Panc1 (cell line): ENCODE measurements at regions not wholly inside any gene's neighbourhood (a gene's known extent, or its start where the extent isn't known, plus 50 kb on each side); places are given as distances from the start of the nearest gene placed in this dataset.

Source experiments
- ATAC-seq: fragments of 200-7000 bp; cut with Tn5 transposase; 2 replicates; pipeline ENCODE4 v1.9.1; 2020; ENCODE audit warnings: mild to moderate bottlenecking, moderate library complexity
- BruUV-seq: library from RNA; stranded (reverse); fragments of 400-500 nt; replicated peaks from 2 replicates; lab custom pipeline; 2021; lab: Mats Ljungman, UMichigan
- CTCF ChIA-PET: fragments of 300-600 bp; sonication (Branson Sonifier 250); formaldehyde crosslinking; loops from one replicate; lab custom pipeline; 2022; ENCODE audit warnings: antibody characterized with exemption; lab: Charles Lee
- POLR2A ChIA-PET: fragments of 300-600 bp; sonication (Branson Sonifier 250); formaldehyde crosslinking; loops from one replicate; lab custom pipeline; 2022; ENCODE audit warnings: antibody characterized with exemption; lab: Charles Lee
- DNase-seq: peaks from one replicate; pipeline ENCODE4 v3.0.0-alpha.2; 2010; ENCODE audit warnings: low read depth, low spot score
- H3K27ac ChIP-seq: 2 replicates; pipeline ENCODE4 v1.5.1; 2011; ENCODE audit warnings: mild to moderate bottlenecking, low read length, inconsistent platforms
- H3K27me3 ChIP-seq: fragments of 200-500 bp; sonication (Bioruptor generic); 2 replicates; pipeline ENCODE4 v1.6.0; 2014; ENCODE audit warnings: low read length, inconsistent platforms; ENCODE audit not compliant: control insufficient read depth, insufficient read depth
- H3K36me3 ChIP-seq: fragments of 200-500 bp; sonication (Bioruptor generic); 2 replicates; pipeline ENCODE4 v1.5.1; 2014; ENCODE audit warnings: inconsistent platforms, mild to moderate bottlenecking, low read length, moderate library complexity; ENCODE audit not compliant: control insufficient read depth, insufficient read depth
- H3K4me1 ChIP-seq: 2 replicates; pipeline ENCODE4 v1.5.1; 2011; ENCODE audit warnings: inconsistent platforms, mild to moderate bottlenecking, low read length, moderate library complexity; ENCODE audit not compliant: control insufficient read depth, insufficient read depth
- H3K4me3 ChIP-seq, 2 experiments: 2 replicates each; pipeline ENCODE4 v1.5.1; 2011 to 2012; ENCODE audit warnings: low read depth in 2 of 2, low read length in 2 of 2, mild to moderate bottlenecking in 2 of 2, inconsistent platforms in 1 of 2, moderate library complexity in 1 of 2
- H3K9me3 ChIP-seq: fragments of 200-500 bp; sonication (Bioruptor generic); 2 replicates; pipeline ENCODE4 v1.5.1; 2014; ENCODE audit warnings: low read depth, mild to moderate bottlenecking, inconsistent platforms, low read length, moderate library complexity; ENCODE audit not compliant: control insufficient read depth, insufficient read depth
- POLR2AphosphoS5 ChIP-seq: IDR thresholded peaks from 2 replicates; pipeline ENCODE4 v1.6.1; 2012; ENCODE audit warnings: mild to moderate bottlenecking, low read depth, low read length, moderate library complexity
- REST ChIP-seq, 2 experiments: IDR thresholded peaks; 2 replicates each; pipeline ENCODE4 v1.6.1; 2011 to 2012; ENCODE audit warnings: low read depth in 2 of 2, control low read depth in 1 of 2, low read length in 1 of 2, mild to moderate bottlenecking in 1 of 2, moderate library complexity in 1 of 2; ENCODE audit not compliant: insufficient read depth in 1 of 2
- SIN3A ChIP-seq: IDR thresholded peaks from 2 replicates; pipeline ENCODE4 v1.6.1; 2012; ENCODE audit warnings: low read depth, mild to moderate bottlenecking, low read length, moderate library complexity, borderline replicate concordance; ENCODE audit not compliant: insufficient read depth
- TCF7L2 ChIP-seq: IDR thresholded peaks from 2 replicates; pipeline ENCODE4 v1.6.1; 2011; ENCODE audit warnings: mild to moderate bottlenecking, low read depth, low read length, inconsistent platforms
- in situ Hi-C: cut with HindIII; loops from 2 replicates; pipeline ENCODE4 v1.10.0; 2016; ENCODE audit warnings: low sequenced_read_pairs, low pct_unique_long_range_greater_than_20kb
- intact Hi-C: fragments of 100-400 bp; cut with micrococcal nuclease; formaldehyde crosslinking; loops from one replicate; pipeline ENCODE4 v1.10.0; 2022; ENCODE audit not compliant: unreplicated experiment
- TF ChIP-seq, protein P1 (sequence below): fragments of 450-650 bp; IDR thresholded peaks from 2 replicates; pipeline ENCODE4 v1.5.1; 2017; ENCODE audit warnings: mild to moderate bottlenecking

DNA sequence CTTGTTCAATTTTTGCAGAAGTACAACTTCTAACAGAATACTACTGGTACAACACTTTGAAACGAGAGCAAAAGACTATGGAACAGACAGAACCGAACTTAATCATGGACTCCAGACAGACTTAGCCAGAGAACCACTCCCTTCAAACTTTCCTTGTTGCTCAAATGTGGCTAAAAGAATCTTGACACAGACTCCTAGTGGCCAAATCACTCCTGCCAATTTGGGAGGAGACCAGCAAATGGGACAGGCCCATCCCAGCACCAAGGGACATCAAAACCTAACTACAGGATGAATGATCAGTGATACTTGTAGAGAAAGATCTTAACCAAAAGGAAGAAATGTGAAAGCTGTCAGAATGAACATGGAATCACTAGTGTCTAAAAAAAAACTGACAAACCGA, 154.0 kb downstream of the MATN1 start:
- no peaks in the 10 kb centered on the region for H3K4me1 ChIP-seq
- H3K4me3 ChIP-seq, result no peak overlapping the region
- POLR2A ChIA-PET, result no interaction called here
- ATAC-seq (no peak), DNase-seq (no peak)
- peaks cover 7% of the 10 kb centered on the region for H3K9me3 ChIP-seq
- TF ChIP-seq, protein P1, sequence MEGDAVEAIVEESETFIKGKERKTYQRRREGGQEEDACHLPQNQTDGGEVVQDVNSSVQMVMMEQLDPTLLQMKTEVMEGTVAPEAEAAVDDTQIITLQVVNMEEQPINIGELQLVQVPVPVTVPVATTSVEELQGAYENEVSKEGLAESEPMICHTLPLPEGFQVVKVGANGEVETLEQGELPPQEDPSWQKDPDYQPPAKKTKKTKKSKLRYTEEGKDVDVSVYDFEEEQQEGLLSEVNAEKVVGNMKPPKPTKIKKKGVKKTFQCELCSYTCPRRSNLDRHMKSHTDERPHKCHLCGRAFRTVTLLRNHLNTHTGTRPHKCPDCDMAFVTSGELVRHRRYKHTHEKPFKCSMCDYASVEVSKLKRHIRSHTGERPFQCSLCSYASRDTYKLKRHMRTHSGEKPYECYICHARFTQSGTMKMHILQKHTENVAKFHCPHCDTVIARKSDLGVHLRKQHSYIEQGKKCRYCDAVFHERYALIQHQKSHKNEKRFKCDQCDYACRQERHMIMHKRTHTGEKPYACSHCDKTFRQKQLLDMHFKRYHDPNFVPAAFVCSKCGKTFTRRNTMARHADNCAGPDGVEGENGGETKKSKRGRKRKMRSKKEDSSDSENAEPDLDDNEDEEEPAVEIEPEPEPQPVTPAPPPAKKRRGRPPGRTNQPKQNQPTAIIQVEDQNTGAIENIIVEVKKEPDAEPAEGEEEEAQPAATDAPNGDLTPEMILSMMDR, result no peak
- TF ChIP-seq TCF7L2 (no peak), POLR2AphosphoS5 (no peak), SIN3A (no peak), REST (IDR thresholded peaks at IDR 0.05; ENCODE audit: insufficient read depth in 1 of 2, low read depth in 2 of 2, low read length in 1 of 2) (no peak)
- no peaks in the 10 kb centered on the region for H3K36me3 ChIP-seq
- CTCF ChIA-PET, result no interaction called here
- in situ Hi-C loops, result no loop called here
- H3K27me3 ChIP-seq, result no peaks in the 10 kb centered on the region; the same call in 1 of the 2 replicates
- BruUV-seq, result no TSS peak
- intact Hi-C loops, result no loop called here
- H3K27ac ChIP-seq, result no peak overlapping the region

DNA sequence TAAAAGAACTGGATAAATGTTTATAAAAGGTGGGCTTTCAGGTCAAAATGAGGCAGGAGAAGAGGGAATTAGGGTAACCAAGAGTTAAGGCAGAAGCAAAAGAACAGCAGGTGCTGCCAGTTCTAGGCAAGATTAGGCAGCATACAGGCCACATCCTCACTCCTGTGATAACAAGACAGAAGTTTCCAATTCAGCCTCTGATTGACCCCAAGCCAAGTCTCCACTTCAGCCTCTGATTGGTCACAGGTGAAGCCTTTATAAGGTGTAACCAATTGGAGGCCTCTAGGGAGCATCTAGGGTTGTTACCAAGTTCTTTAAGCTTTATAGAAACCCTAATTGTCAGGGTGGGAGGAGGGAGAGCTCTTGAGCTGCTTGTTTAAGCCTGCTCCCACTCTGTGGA, 160.8 kb downstream of the MATN1 start:
- DNase-seq (no peak), ATAC-seq (no peak)
- no peaks in the 10 kb centered on the region for H3K4me1 ChIP-seq
- no peak overlapping the region for H3K27ac ChIP-seq
- H3K4me3 ChIP-seq, result no peak overlapping the region
- H3K27me3 ChIP-seq, result no peaks in the 10 kb centered on the region
- in situ Hi-C loops (no loop called here), intact Hi-C loops (no loop called here)
- peaks cover 22% of the 10 kb centered on the region for H3K9me3 ChIP-seq
- TF ChIP-seq, protein P1, result no peak
- TF ChIP-seq TCF7L2 (no peak), REST (IDR thresholded peaks at IDR 0.05; ENCODE audit: insufficient read depth in 1 of 2, low read depth in 2 of 2, low read length in 1 of 2) (no peak), SIN3A (no peak)
- H3K36me3 ChIP-seq, result no peaks in the 10 kb centered on the region
- ChIA-PET CTCF (no interaction called here), POLR2A (interaction anchor here (0.6 kb wide), 1 partner anchor 63 kb away, joined by 3 read pairs; no protein-coding TSS in a partner anchor)
- no TSS peak for BruUV-seq
